ENCODE measurements at regions not wholly inside any gene's neighbourhood (a gene's known extent, or its start where the extent isn't known, plus 50 kb on each side); places are given as distances from the start of the nearest gene placed in this dataset.

GRCh38 chr2:53397085-53397484, 370.5 kb upstream of the CHAC2 start:
- POLR2A ChIA-PET: no interaction called here

GRCh38 chr2:53381271-53381670, 386.3 kb upstream of the CHAC2 start:
- no peak for FAIRE-seq
- Histone ChIP-seq H3K4me3 (no peak overlapping the region), H3K27ac (no peak overlapping the region), H3K9me3 (no peaks in the 10 kb centered on the region), H3K4me1 (no peaks in the 10 kb centered on the region), H3K4me2 (no peak overlapping the region)
- ATAC-seq: no peak
- POLR2A ChIA-PET: no interaction called here
- DNase-seq (ENCODE audit: low read depth in 1 of 2, low spot score in 1 of 2): no peak
- CTCF ChIA-PET: no interaction called here
- TF ChIP-seq EHMT2 (IDR thresholded peaks at IDR 0.05; ENCODE audit: low read depth) (no peak), HES2 (IDR thresholded peaks at IDR 0.05) (no peak), E2F6 (IDR thresholded peaks at IDR 0.05; ENCODE audit: borderline replicate concordance, low read depth) (no peak), CHD2 (IDR thresholded peaks at IDR 0.05; ENCODE audit: low read length, partially characterized antibody) (no peak), RAD21 (conservative IDR thresholded peaks at IDR 0.05 in 1 of 2, IDR thresholded peaks at IDR 0.05 in 1 of 2) (no peak), KDM5A (IDR thresholded peaks at IDR 0.05) (no peak), EP300 (IDR thresholded peaks at IDR 0.05) (no peak), BCL3 (IDR thresholded peaks at IDR 0.05) (no peak), CTCF (IDR thresholded peaks at IDR 0.05) (no peak), PHF8 (IDR thresholded peaks at IDR 0.05; ENCODE audit: borderline replicate concordance, low read depth) (no peak), ATOH8 (CRISPR knock-in tag; IDR thresholded peaks at IDR 0.05; ENCODE audit: low read depth) (no peak), POLR2AphosphoS2 (conservative IDR thresholded peaks at IDR 0.05; ENCODE audit: low read length) (no peak), NFE2L2 (conservative IDR thresholded peaks at IDR 0.05; ENCODE audit: low read length) (no peak), MAFK (IDR thresholded peaks at IDR 0.05; ENCODE audit: partially characterized antibody) (no peak)

More at GRCh38 chr2:53397085-53397484, 370.5 kb upstream of the CHAC2 start:
- no peak overlapping the region for H3K27ac ChIP-seq
- DNase-seq (ENCODE audit: low read depth in 1 of 2, low spot score in 1 of 2): no peak
- ATAC-seq: no peak
- H3K9me3 ChIP-seq: no peaks in the 10 kb centered on the region
- no peak for FAIRE-seq
- H3K4me2 ChIP-seq: no peak overlapping the region
- TF ChIP-seq ZC3H11A (IDR thresholded peaks at IDR 0.05) (no peak), FOSB (CRISPR knock-in tag; IDR thresholded peaks at IDR 0.05) (no peak), GATA3 (IDR thresholded peaks at IDR 0.05; ENCODE audit: borderline replicate concordance) (no peak), FOXS1 (CRISPR knock-in tag; IDR thresholded peaks at IDR 0.05) (no peak), KDM5A (IDR thresholded peaks at IDR 0.05) (no peak), NFE2L2 (conservative IDR thresholded peaks at IDR 0.05; ENCODE audit: low read length) (no peak), NPAS2 (CRISPR knock-in tag; IDR thresholded peaks at IDR 0.05; ENCODE audit: borderline replicate concordance) (no peak), MYC (IDR thresholded peaks at IDR 0.05; ENCODE audit: borderline replicate concordance, low read length) (no peak), KDM1A (IDR thresholded peaks at IDR 0.05; ENCODE audit: low read depth) (no peak), CHD4 (IDR thresholded peaks at IDR 0.05; ENCODE audit: borderline replicate concordance) (no peak), RNF2 (IDR thresholded peaks at IDR 0.05; ENCODE audit: borderline replicate concordance, low read depth) (no peak), E2F6 (IDR thresholded peaks at IDR 0.05; ENCODE audit: borderline replicate concordance, low read depth) (no peak), ATOH8 (CRISPR knock-in tag; IDR thresholded peaks at IDR 0.05; ENCODE audit: low read depth) (no peak), REST (IDR thresholded peaks at IDR 0.05) (no peak)
- H3K4me3 ChIP-seq: no peak overlapping the region
- CTCF ChIA-PET: no interaction called here
- no peaks in the 10 kb centered on the region for H3K4me1 ChIP-seq

All from A549 (cell line).